OCI-LY1 (cell line): ENCODE measurements at regions not wholly inside any gene's neighbourhood (a gene's known extent, or its start where the extent isn't known, plus 50 kb on each side); places are given as distances from the start of the nearest gene placed in this dataset.

Experiments used
- CTCF ChIP-seq: fragments of 200-600 bp; sonication (generic), shearing (Covaris generic); IDR thresholded peaks from 2 replicates; pipeline ENCODE4 v1.5.1; 2017; ENCODE audit warnings: mild to moderate bottlenecking, antibody characterized with exemption, low read length, moderate library complexity, mixed read lengths
- EZH2 ChIP-seq: fragments of 200-600 bp; sonication (generic), shearing (Covaris generic); IDR thresholded peaks from 2 replicates; pipeline ENCODE4 v1.8.0; 2017; ENCODE audit warnings: borderline replicate concordance, mixed run types, mild to moderate bottlenecking, antibody characterized with exemption, low read length, moderate library complexity, mixed read lengths

GRCh38 chr21:26368591-26369320, 198.2 kb upstream of the APP start:
- no peak for TF ChIP-seq CTCF
- no peak for TF ChIP-seq EZH2
